Psoas muscle (tissue), 7 donors: ENCODE measurements at regions not wholly inside any gene's neighbourhood (a gene's known extent, or its start where the extent isn't known, plus 50 kb on each side); places are given as distances from the start of the nearest gene placed in this dataset.

ENCODE experiments used
- ATAC-seq, 4 donors: fragments of 200-7000 bp; cut with Tn5 transposase; one replicate each; pipeline ENCODE4 v1.9.1; 2020; ENCODE audit warnings: moderate library complexity in 3 of 4, mild to moderate bottlenecking in 2 of 4
- DNase-seq, 2 donors: peaks; one replicate each; pipeline ENCODE4 v3.0.0-alpha.2; 2020
- H3K27ac ChIP-seq: fragments of 200-600 bp; one replicate; pipeline ENCODE4 v1.8.0; 2022
- H3K27me3 ChIP-seq, 3 donors: fragments of 200-600 bp in 1 of 3; one replicate each; pipeline versions ENCODE4 v1.6.1 to v1.8.0; 2013 to 2022; ENCODE audit warnings: low read length in 2 of 3, mild to moderate bottlenecking in 2 of 3, moderate library complexity in 1 of 3; ENCODE audit not compliant: insufficient read depth in 3 of 3
- H3K36me3 ChIP-seq, 2 donors: fragments of 200-600 bp in 1 of 2; one replicate each; pipeline versions ENCODE4 v1.6.1 to v1.8.0; 2013 to 2022; ENCODE audit warnings: low read depth in 1 of 2, mild to moderate bottlenecking in 1 of 2, moderate library complexity in 1 of 2; ENCODE audit not compliant: insufficient read depth in 1 of 2
- H3K4me1 ChIP-seq: fragments of 200-600 bp; one replicate; pipeline ENCODE4 v1.8.0; 2022
- H3K4me3 ChIP-seq: fragments of 200-600 bp; one replicate; pipeline ENCODE4 v1.8.0; 2022; ENCODE audit warnings: mild to moderate bottlenecking
- H3K9me3 ChIP-seq: fragments of 200-600 bp; one replicate; pipeline ENCODE4 v1.8.0; 2022
- CTCF ChIP-seq: fragments of 200-600 bp; IDR thresholded peaks from one replicate; pipeline ENCODE4 v1.8.0; 2022; ENCODE audit warnings: antibody characterized with exemption
- WGBS, 3 donors: extraction: QIAGEN DNeasy Blood & Tissue Kit; methylation state at CpG; one replicate each; pipeline versions ENCODE4 v1.1.6 to v1.1.7; 2013; 5-methylcytosine and 5-hydroxymethylcytosine counted together
- intact Hi-C, 2 donors: fragments of 100-400 bp; cut with DNase I; formaldehyde crosslinking; loops; one replicate each; pipeline versions ENCODE4 v1.11.0 to v1.14.2; 2022
- donor health status: healthy with polysubstance abuse.
- donor health status: DM: no; HTN: no; CAD: no; lungs with moderate emphysema.
- donor health status: Bipolar disorder and iron deficiency.
- donor health status: healthy.
- donor health status: DM: yes; HTN: yes; CAD: no.
- donor health status: DM: no; HTN: no; CAD: no.
- donor health status: DM: yes; HTN: yes; CAD: no.

DNA sequence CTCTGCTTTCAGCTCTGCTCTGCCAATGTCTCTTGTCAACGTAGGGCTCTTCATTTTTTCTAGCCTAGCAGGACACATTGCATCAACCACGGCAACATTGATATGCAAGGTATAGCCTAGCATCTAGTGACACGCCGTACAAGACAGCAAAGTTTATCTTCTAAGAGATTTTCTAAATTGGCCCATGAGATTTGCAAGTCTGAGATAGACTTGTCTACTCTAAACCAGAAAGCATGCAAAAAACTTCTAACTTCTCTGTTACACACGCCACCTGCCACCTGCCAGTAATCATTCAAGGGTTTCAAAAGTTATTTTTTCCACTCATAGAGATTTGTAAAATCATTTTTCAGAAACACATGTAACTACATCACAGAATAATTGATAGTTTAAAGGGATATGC, 1265.7 kb downstream of the C4orf33 start:
- intact Hi-C loops, result no loop called here
- no peak for TF ChIP-seq CTCF
- no peak for ATAC-seq

GRCh38 chr4:130368668-130369067, 1272.7 kb downstream of the C4orf33 start:
- no peak overlapping the region for H3K27ac ChIP-seq
- no peak for TF ChIP-seq CTCF
- ATAC-seq (no peak), DNase-seq (no peak)
- no peak overlapping the region for H3K4me3 ChIP-seq
- H3K36me3 ChIP-seq, result no peaks in the 10 kb centered on the region
- intact Hi-C loops, result no loop called here
- H3K9me3 ChIP-seq, result no peaks in the 10 kb centered on the region
- no peaks in the 10 kb centered on the region for H3K4me1 ChIP-seq
- H3K27me3 ChIP-seq, result peaks cover 0 to 3% (median 0%) of the 10 kb centered on the region in 3 donors

More for the DNA sequence above, 1265.7 kb downstream of the C4orf33 start:
- H3K9me3 ChIP-seq, result no peaks in the 10 kb centered on the region
- no peak overlapping the region for H3K4me3 ChIP-seq
- WGBS, 3 donors, result 43 to 45% (median 44%) methylated on average over 5 of the region's 5 CpGs
- no peak for DNase-seq
- H3K36me3 ChIP-seq, result no peaks in the 10 kb centered on the region
- no peaks in the 10 kb centered on the region for H3K4me1 ChIP-seq
- no peak overlapping the region for H3K27ac ChIP-seq
- H3K27me3 ChIP-seq, result no peaks in the 10 kb centered on the region

DNA sequence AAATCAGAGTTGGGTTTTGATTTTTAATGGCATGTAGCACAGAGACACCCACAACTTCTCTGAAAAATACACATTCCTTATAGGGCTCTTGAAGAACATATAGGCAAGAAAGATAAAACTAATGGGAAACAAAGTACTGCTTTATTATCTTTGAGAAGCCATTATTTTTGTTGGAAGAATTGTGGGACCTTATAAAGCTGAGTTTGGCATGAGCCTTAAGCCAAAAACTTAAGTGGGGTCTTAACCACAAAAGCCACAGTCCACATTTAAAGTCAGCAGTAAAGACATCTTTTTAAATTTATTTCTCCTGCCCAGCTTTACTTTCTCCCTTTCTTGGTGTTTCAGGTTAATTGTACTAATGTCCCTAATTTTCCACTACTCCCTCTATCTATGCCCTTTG, 1297.3 kb downstream of the C4orf33 start:
- Histone ChIP-seq H3K27me3 (no peaks in the 10 kb centered on the region), H3K27ac (no peak overlapping the region), H3K4me1 (no peaks in the 10 kb centered on the region), H3K4me3 (no peak overlapping the region), H3K9me3 (no peaks in the 10 kb centered on the region), H3K36me3 (no peaks in the 10 kb centered on the region)
- ATAC-seq (no peak), DNase-seq (no peak)
- no peak for TF ChIP-seq CTCF
- intact Hi-C loops, result no loop called here

GRCh38 chr4:130393642-130394041, 1297.7 kb downstream of the C4orf33 start:
- ATAC-seq (no peak), DNase-seq (no peak)
- Histone ChIP-seq H3K27ac (no peak overlapping the region), H3K9me3 (no peaks in the 10 kb centered on the region), H3K27me3 (no peaks in the 10 kb centered on the region), H3K4me3 (no peak overlapping the region), H3K36me3 (no peaks in the 10 kb centered on the region), H3K4me1 (no peaks in the 10 kb centered on the region)
- intact Hi-C loops, result no loop called here
- no peak for TF ChIP-seq CTCF
- 59 to 76% (median 67%) methylated on average over 3 of the region's 3 CpGs for WGBS, 3 donors

GRCh38 chr4:130395871-130396270, 1299.9 kb downstream of the C4orf33 start:
- H3K9me3 ChIP-seq, result no peaks in the 10 kb centered on the region
- DNase-seq (no peak), ATAC-seq (no peak)
- H3K27ac ChIP-seq, result no peak overlapping the region
- no peaks in the 10 kb centered on the region for H3K4me1 ChIP-seq
- no peaks in the 10 kb centered on the region for H3K27me3 ChIP-seq
- intact Hi-C loops, result no loop called here
- WGBS, 3 donors, result 37 to 48% (median 38%) methylated on average over 2 of the region's 2 CpGs
- H3K4me3 ChIP-seq, result no peak overlapping the region
- TF ChIP-seq CTCF, result no peak
- no peaks in the 10 kb centered on the region for H3K36me3 ChIP-seq
